HEK293T (cell line): ENCODE measurements at regions not wholly inside any gene's neighbourhood (a gene's known extent, or its start where the extent isn't known, plus 50 kb on each side); places are given as distances from the start of the nearest gene placed in this dataset.
"Not testable (repeated sequence)": the region's sequence is repeated elsewhere in the genome, so short reads cannot be mapped to it uniquely, and the experiment has no call there.

Experiments
- CTBP1 ChIP-seq: fragments of 450-650 bp; IDR thresholded peaks from 2 replicates; pipeline ENCODE4 v1.6.1; 2016; ENCODE audit warnings: borderline replicate concordance
- FOXA1 ChIP-seq: fragments of 450-650 bp; IDR thresholded peaks from 2 replicates; pipeline ENCODE4 v1.6.1; 2016; ENCODE audit warnings: mild to moderate bottlenecking
- FOXM1 ChIP-seq: fragments of 450-650 bp; IDR thresholded peaks from 2 replicates; pipeline ENCODE4 v1.6.1; 2017; ENCODE audit warnings: mild to moderate bottlenecking, borderline replicate concordance
- HDGF ChIP-seq: fragments of 450-650 bp; IDR thresholded peaks from 2 replicates; pipeline ENCODE4 v1.6.1; 2017; ENCODE audit warnings: antibody characterized with exemption, borderline replicate concordance
- NFRKB ChIP-seq: fragments of 450-650 bp; IDR thresholded peaks from 2 replicates; pipeline ENCODE4 v1.6.1; 2016; ENCODE audit warnings: mild to moderate bottlenecking, moderate library complexity
- SP1 ChIP-seq: fragments of 450-650 bp; IDR thresholded peaks from 2 replicates; pipeline ENCODE4 v1.6.1; 2017
- TARDBP ChIP-seq: fragments of 450-650 bp; IDR thresholded peaks from 2 replicates; pipeline ENCODE4 v1.6.1; 2016
- ZNF384 ChIP-seq: fragments of 450-650 bp; IDR thresholded peaks from 2 replicates; pipeline ENCODE4 v1.6.1; 2016

DNA sequence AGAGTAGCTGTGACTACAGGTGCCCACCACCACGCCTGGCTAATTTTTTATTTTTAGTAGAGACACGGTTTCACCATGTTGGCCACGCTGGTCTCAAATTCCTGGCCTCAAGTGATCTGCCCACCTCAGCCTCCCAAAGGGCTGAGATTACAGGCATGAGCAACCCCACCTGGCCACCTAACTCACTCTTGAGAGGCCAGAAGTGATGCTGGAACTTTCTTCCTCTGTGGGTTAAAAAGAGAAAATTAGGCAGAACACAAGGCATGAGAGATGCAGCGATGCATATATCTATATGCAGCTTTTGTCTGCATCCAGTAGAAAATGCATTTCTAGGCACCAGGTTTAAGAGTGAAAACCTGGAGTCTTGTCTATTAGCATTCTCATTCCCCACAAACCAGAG is 100.2 kb upstream of the CLEC6A start:
- not testable (repeated sequence) for TF ChIP-seq CTBP1, ZNF384, TARDBP, NFRKB, HDGF, FOXA1, SP1, FOXM1
